GM20000 (cell line): ENCODE measurements at regions not wholly inside any gene's neighbourhood (a gene's known extent, or its start where the extent isn't known, plus 50 kb on each side); places are given as distances from the start of the nearest gene placed in this dataset.

Experiments used
- DNase-seq: peaks from one replicate; pipeline ENCODE4 v3.0.0; 2012; ENCODE audit warnings: low spot score
- TF ChIP-seq, protein P1 (sequence below): IDR thresholded peaks from 2 replicates; pipeline ENCODE4 v1.5.1; 2012; ENCODE audit warnings: mild to moderate bottlenecking, control low read depth; ENCODE audit errors: extremely low read depth, missing control alignments

DNA sequence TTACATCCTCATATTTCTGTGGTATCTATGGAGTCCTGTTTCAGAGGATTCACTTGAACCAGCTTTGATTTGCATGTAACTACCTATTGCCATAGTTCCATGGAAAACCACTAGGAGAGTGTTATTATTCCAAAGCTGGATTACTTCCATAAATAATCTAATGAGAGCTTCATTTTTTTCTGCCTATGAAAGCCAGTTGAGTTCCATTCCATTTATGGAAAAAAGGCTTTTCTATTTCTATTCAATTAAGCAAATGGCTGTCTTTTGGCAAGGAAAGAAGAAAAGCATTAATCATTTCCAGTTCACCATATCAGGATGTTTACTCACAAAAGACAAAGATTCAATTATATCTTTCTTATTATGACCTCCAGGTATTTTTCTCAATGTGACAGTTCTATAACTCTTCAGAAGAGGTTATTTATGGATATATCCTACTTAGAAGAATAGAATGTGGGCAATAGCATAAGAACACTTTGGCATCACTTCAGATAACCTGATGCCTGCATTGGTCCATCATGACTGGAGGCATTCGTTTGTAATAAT, 259.9 kb upstream of the ZPLD1 start:
- no peak for DNase-seq
- TF ChIP-seq, protein P1, sequence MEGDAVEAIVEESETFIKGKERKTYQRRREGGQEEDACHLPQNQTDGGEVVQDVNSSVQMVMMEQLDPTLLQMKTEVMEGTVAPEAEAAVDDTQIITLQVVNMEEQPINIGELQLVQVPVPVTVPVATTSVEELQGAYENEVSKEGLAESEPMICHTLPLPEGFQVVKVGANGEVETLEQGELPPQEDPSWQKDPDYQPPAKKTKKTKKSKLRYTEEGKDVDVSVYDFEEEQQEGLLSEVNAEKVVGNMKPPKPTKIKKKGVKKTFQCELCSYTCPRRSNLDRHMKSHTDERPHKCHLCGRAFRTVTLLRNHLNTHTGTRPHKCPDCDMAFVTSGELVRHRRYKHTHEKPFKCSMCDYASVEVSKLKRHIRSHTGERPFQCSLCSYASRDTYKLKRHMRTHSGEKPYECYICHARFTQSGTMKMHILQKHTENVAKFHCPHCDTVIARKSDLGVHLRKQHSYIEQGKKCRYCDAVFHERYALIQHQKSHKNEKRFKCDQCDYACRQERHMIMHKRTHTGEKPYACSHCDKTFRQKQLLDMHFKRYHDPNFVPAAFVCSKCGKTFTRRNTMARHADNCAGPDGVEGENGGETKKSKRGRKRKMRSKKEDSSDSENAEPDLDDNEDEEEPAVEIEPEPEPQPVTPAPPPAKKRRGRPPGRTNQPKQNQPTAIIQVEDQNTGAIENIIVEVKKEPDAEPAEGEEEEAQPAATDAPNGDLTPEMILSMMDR: no peak

DNA sequence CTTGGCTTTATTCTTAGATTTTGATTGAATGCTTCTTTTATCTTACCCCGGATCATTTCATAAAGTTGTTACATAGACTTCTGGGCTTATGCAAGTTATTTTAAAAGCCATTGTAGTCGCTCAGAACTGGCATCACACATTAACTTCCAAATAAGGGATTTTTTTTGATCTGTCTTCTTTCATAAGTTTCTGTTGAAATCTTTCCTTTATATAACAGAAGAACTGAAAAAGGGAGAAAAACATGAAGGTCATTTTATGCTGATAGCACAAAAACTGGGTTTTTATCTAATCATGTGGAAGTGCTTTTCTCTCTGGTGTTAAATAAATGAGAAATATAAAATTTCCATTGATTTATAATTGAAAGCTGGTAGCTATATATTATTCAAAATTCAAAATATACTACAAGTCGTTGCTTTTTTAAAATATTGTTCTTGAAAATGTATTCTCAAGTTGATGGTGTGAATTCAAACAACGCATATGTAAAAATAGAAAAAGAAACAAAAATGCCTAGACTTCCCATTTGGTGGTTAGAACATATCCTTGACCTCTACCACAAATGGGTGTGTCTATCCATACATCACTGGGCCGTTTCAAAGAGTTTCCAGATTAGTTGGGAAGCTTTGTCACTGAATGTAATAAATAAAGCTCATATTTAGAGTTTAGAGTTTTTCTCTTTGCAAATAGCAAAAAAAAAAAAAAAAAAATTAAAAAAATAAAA, 258.3 kb upstream of the ZPLD1 start:
- no peak for DNase-seq
- TF ChIP-seq, protein P1: no peak

DNA sequence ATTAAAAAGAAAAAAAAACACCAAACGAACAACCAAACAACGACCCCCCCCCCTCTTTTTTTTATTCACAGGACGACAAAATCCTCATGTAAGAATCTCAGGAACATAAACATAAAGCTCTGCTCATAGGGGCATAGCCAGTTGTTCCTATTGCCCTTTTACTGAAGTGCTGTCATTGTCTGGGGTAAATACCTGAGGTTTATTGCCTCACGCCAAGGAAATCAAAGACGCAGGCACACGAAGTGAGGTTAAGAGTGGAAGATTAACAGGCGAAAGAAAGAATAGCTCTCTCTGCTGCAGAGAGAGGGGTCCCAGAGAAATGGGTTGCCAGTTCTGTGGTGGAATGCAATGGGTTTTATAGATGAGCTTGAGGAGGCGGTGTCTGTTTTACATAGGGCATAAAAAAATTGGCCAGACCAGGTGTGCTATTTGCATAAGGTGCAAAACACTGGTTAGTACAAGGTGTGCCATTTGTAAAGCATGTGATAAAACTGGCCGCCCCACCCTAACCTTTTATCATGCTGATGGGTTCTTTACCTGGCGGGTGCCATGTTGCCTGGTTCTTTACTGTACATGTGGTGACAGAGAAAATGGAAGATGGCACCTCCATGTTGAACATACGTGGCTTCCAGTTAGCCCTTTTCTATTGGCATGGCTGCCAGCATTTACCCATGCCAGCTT, 257.6 kb upstream of the ZPLD1 start:
- TF ChIP-seq, protein P1: no peak

DNA sequence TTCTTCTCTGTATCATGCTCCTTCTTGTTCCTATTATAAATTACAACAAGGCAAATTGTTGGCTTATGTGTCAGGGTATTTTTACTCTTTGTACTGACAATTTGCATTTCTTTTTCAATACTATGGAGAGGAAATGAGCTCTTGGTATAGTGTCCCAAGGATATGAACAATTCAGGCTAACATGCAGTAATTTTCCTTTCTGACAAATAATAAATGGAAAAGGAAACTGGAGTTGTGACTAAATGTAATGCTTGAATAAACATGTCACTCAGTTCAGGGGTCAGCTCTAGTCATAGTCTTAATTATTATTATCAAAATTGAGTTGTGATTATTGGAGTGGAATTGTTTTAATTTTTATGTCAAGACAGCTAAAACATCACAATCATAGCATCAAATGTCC, 256.0 kb upstream of the ZPLD1 start:
- TF ChIP-seq, protein P1: no peak
- DNase-seq: no peak

More for the DNA sequence above, 257.6 kb upstream of the ZPLD1 start:
- no peak for DNase-seq

DNA sequence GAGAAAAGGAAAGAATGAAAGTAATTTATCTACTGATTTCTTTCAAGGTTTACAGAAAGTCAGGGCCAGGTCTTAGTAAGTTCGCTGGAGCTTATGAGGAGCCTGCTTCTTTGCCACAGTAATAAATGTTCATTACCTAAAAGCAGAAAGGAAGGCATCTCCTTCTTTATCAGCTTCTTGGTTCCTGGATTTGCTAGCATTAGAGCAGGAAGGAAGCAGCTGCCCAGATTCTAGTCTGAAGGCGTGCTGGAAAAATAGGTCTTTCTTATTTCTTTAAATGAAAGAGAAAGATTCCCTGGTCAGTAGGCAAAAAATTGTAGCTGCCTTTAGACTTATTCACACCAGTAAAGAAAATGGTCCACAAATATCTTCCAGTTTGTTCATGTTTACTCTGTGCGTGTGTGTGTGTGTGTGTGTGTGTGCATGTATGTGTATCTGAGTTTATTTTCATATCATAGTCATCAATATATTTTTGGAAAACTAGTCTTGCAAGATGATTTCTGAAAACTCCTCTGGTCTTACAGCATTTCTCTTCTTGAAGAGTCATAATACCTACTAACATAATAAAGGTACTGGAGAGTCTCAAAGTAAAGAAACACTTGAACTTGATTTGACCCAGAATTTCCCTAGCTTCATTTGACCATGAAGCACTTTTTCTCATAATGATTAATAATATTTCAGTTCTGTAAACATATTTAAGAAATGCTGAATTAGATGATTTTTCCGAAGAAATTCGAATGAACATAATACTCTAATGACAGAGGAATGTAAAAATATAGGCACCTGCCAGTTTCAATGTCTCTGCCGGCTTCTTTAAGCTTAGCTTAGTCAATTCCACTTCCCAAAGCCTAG, 255.3 kb upstream of the ZPLD1 start:
- TF ChIP-seq, protein P1: no peak
- peak; percentile 23 for DNase-seq

DNA sequence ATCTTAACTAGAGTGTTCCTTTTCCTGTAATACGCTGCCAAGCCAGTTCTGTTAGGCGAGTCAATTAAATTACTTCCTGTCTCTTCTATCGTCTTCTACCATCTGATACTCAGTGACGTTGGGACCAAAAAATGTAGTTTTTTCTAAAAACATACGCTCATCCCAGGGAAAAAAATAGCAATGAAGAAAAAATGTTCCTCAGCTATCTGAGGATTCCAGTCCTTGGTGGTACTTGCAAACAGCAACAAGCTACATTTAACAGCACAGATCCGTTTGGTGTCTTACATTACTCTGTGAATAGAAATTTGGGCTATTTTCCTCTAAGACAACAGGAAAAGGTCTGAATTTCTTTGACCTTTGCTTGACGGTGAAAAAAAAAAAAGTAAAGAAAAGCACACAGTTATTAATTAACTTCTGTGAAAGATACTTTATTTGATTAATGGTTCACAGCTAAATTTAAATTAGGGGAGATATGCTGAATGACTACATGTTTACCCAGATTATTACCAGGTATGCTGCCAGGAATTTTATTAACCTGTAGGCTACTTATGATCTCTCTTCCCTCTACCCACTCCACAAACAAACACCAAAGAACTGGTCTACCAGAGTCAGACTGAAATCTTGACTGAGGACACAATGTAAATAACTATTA, 254.4 kb upstream of the ZPLD1 start:
- TF ChIP-seq, protein P1: no peak
- DNase-seq: no peak
